Right cardiac atrium (tissue), 5 donors: ENCODE measurements at regions not wholly inside any gene's neighbourhood (a gene's known extent, or its start where the extent isn't known, plus 50 kb on each side); places are given as distances from the start of the nearest gene placed in this dataset.
A peak's percentile ranks its signal among the peaks of the same experiment; 100 is the strongest.

Experiments
- ATAC-seq, 2 donors: fragments of 200-7000 bp; cut with Tn5 transposase; one replicate each; pipeline versions ENCODE4 v1.8.0 to v1.9.1; 2020; ENCODE audit warnings: moderate library complexity in 2 of 2, mild to moderate bottlenecking in 1 of 2
- DNase-seq, 3 donors: peaks; one replicate each; pipeline ENCODE4 v3.0.0-alpha.2; 2020
- H3K27ac ChIP-seq: one replicate; pipeline ENCODE4 v1.5.1; 2013; ENCODE audit warnings: mild to moderate bottlenecking, low read length, control low read depth, moderate library complexity
- H3K27me3 ChIP-seq: one replicate; pipeline ENCODE4 v1.6.1; 2013; ENCODE audit not compliant: control insufficient read depth, insufficient read depth
- H3K4me1 ChIP-seq: one replicate; pipeline ENCODE4 v1.6.1; 2013; ENCODE audit warnings: low read length; ENCODE audit not compliant: control insufficient read depth, insufficient read depth
- H3K4me3 ChIP-seq: one replicate; pipeline ENCODE4 v1.5.1; 2013; ENCODE audit warnings: low read length, control low read depth
- H3K9me3 ChIP-seq: one replicate; pipeline ENCODE4 v1.6.1; 2013; ENCODE audit warnings: low read length; ENCODE audit not compliant: control insufficient read depth
- WGBS: extraction: QIAGEN DNeasy Blood & Tissue Kit; methylation state at CpG from one replicate; pipeline ENCODE4 v1.1.7; 2013; 5-methylcytosine and 5-hydroxymethylcytosine counted together
- intact Hi-C, 4 donors: fragments of 100-400 bp; cut with DNase I; formaldehyde crosslinking; loops; one replicate each; pipeline versions ENCODE4 v1.11.0 to v1.14.0; 2022 to 2023
- donor health status: healthy with polysubstance abuse.
- donor health status: DM: no; HTN: yes; CAD: no.
- donor health status: DM: no; HTN: no; CAD: no.
- donor health status: DM: no; HTN: yes; CAD: no; lungs with severe emphysema.
- donor health status: DM: yes; HTN: yes; CAD: no.

- ATAC-seq = peak in 1 of 2 donors; percentile 51
- H3K4me3 ChIP-seq = no peak overlapping the region
- no peaks in the 10 kb centered on the region for H3K4me1 ChIP-seq
- no peak overlapping the region for H3K27ac ChIP-seq
- 43% methylated on average over 2 of the region's 2 CpGs for WGBS
- no peaks in the 10 kb centered on the region for H3K9me3 ChIP-seq
- intact Hi-C loops = no loop called here
- H3K27me3 ChIP-seq = no peaks in the 10 kb centered on the region
- DNase-seq = no peak
Measured at GRCh38 chr2:63764630-63765029, 77.1 kb upstream of the UGP2 start.

GRCh38 chr2:63765117-63765516 is 76.6 kb upstream of the UGP2 start:
- intact Hi-C loops = no loop called here
- H3K4me3 ChIP-seq = no peak overlapping the region
- WGBS = 77% methylated on average over 2 of the region's 2 CpGs
- no peaks in the 10 kb centered on the region for H3K4me1 ChIP-seq
- no peak overlapping the region for H3K27ac ChIP-seq
- no peak for ATAC-seq
- no peaks in the 10 kb centered on the region for H3K27me3 ChIP-seq
- H3K9me3 ChIP-seq = no peaks in the 10 kb centered on the region
- DNase-seq = no peak

GRCh38 chr2:63767307-63767706 is 74.4 kb upstream of the UGP2 start:
- Histone ChIP-seq H3K9me3 (no peaks in the 10 kb centered on the region), H3K27ac (no peak overlapping the region), H3K4me1 (no peaks in the 10 kb centered on the region), H3K27me3 (no peaks in the 10 kb centered on the region), H3K4me3 (no peak overlapping the region)
- intact Hi-C loops = no loop called here
- DNase-seq (no peak), ATAC-seq (no peak)
- 99% methylated on average over 1 of the region's 1 CpG for WGBS

- DNase-seq (no peak), ATAC-seq (no peak)
- Histone ChIP-seq H3K27me3 (no peaks in the 10 kb centered on the region), H3K4me3 (no peak overlapping the region), H3K9me3 (no peaks in the 10 kb centered on the region), H3K27ac (no peak overlapping the region), H3K4me1 (no peaks in the 10 kb centered on the region)
- intact Hi-C loops = no loop called here
Measured at GRCh38 chr2:63768051-63768450, 73.6 kb upstream of the UGP2 start.

- intact Hi-C loops = no loop called here
- Histone ChIP-seq H3K4me1 (no peaks in the 10 kb centered on the region), H3K27me3 (no peaks in the 10 kb centered on the region), H3K27ac (no peak overlapping the region), H3K4me3 (no peak overlapping the region), H3K9me3 (no peaks in the 10 kb centered on the region)
- DNase-seq (no peak), ATAC-seq (no peak)
- WGBS = 78% methylated on average over 3 of the region's 3 CpGs
Measured at GRCh38 chr2:63769915-63770314, 71.8 kb upstream of the UGP2 start.

GRCh38 chr2:63772061-63772460 is 69.6 kb upstream of the UGP2 start:
- Histone ChIP-seq H3K4me1 (no peaks in the 10 kb centered on the region), H3K27ac (no peak overlapping the region), H3K27me3 (no peaks in the 10 kb centered on the region), H3K9me3 (no peaks in the 10 kb centered on the region), H3K4me3 (no peak overlapping the region)
- ATAC-seq = no peak
- DNase-seq = no peak
- intact Hi-C loops = no loop called here
- 87% methylated on average over 3 of the region's 3 CpGs for WGBS

- DNase-seq = no peak
- ATAC-seq = no peak
- Histone ChIP-seq H3K4me3 (no peak overlapping the region), H3K9me3 (no peaks in the 10 kb centered on the region), H3K27ac (no peak overlapping the region), H3K27me3 (no peaks in the 10 kb centered on the region), H3K4me1 (no peaks in the 10 kb centered on the region)
- 99% methylated on average over 1 of the region's 1 CpG for WGBS
- intact Hi-C loops = no loop called here
Measured at GRCh38 chr2:63775191-63775590, 66.5 kb upstream of the UGP2 start.

GRCh38 chr2:63776382-63776781 is 65.3 kb upstream of the UGP2 start:
- no peaks in the 10 kb centered on the region for H3K9me3 ChIP-seq
- intact Hi-C loops = no loop called here
- no peaks in the 10 kb centered on the region for H3K4me1 ChIP-seq
- no peak for DNase-seq
- no peak overlapping the region for H3K27ac ChIP-seq
- no peaks in the 10 kb centered on the region for H3K27me3 ChIP-seq
- WGBS = 92% methylated on average over 2 of the region's 2 CpGs
- no peak overlapping the region for H3K4me3 ChIP-seq
- ATAC-seq = no peak

GRCh38 chr2:63777816-63778215 is 63.9 kb upstream of the UGP2 start:
- no peak for ATAC-seq
- no peak for DNase-seq
- Histone ChIP-seq H3K4me1 (no peaks in the 10 kb centered on the region), H3K27ac (no peak overlapping the region), H3K27me3 (no peaks in the 10 kb centered on the region), H3K9me3 (no peaks in the 10 kb centered on the region), H3K4me3 (no peak overlapping the region)
- intact Hi-C loops = no loop called here

GRCh38 chr2:63778391-63778790 is 63.3 kb upstream of the UGP2 start:
- no peaks in the 10 kb centered on the region for H3K9me3 ChIP-seq
- intact Hi-C loops = no loop called here
- no peak for ATAC-seq
- H3K27me3 ChIP-seq = no peaks in the 10 kb centered on the region
- no peak overlapping the region for H3K4me3 ChIP-seq
- 79% methylated on average over 2 of the region's 2 CpGs for WGBS
- H3K4me1 ChIP-seq = no peaks in the 10 kb centered on the region
- H3K27ac ChIP-seq = no peak overlapping the region
- DNase-seq = no peak

- Histone ChIP-seq H3K9me3 (no peaks in the 10 kb centered on the region), H3K27me3 (no peaks in the 10 kb centered on the region), H3K4me1 (no peaks in the 10 kb centered on the region), H3K4me3 (no peak overlapping the region), H3K27ac (no peak overlapping the region)
- intact Hi-C loops = no loop called here
- ATAC-seq = no peak
- DNase-seq = no peak
- WGBS = 34% methylated on average over 3 of the region's 3 CpGs
Measured at GRCh38 chr2:63780518-63781155, 61.1 kb upstream of the UGP2 start.

GRCh38 chr2:63784461-63784860 is 57.2 kb upstream of the UGP2 start:
- intact Hi-C loops = no loop called here
- ATAC-seq (no peak), DNase-seq (no peak)
- H3K4me1 ChIP-seq = peaks cover 2% of the 10 kb centered on the region
- H3K27me3 ChIP-seq = no peaks in the 10 kb centered on the region
- H3K27ac ChIP-seq = no peak overlapping the region
- H3K9me3 ChIP-seq = no peaks in the 10 kb centered on the region
- H3K4me3 ChIP-seq = no peak overlapping the region
